K562 (cell line): ENCODE measurements at regions not wholly inside any gene's neighbourhood (a gene's known extent, or its start where the extent isn't known, plus 50 kb on each side); places are given as distances from the start of the nearest gene placed in this dataset.

Source experiments
- BACH1 ChIP-seq: fragments of 200-800 bp; sonication (Bioruptor generic); IDR thresholded peaks from 2 replicates; pipeline ENCODE4 v1.6.1; 2016; ENCODE audit warnings: missing genetic modification characterization, missing compliant biosample characterization
- CCAR2 ChIP-seq: fragments of 200-400 bp; formaldehyde crosslinking; IDR thresholded peaks from 2 replicates; pipeline ENCODE4 v1.6.1; 2017; ENCODE audit warnings: mild to moderate bottlenecking, low read depth, low read length
- GABPA ChIP-seq: fragments of 200-800 bp; sonication (Bioruptor generic); conservative IDR thresholded peaks from 2 replicates; pipeline ENCODE4 v1.6.1; 2016; ENCODE audit warnings: low read depth, missing genetic modification characterization, missing compliant biosample characterization
- GTF2A2 ChIP-seq: IDR thresholded peaks from 2 replicates; pipeline ENCODE4 v1.6.1; 2016; ENCODE audit warnings: mild to moderate bottlenecking, missing genetic modification characterization, missing compliant biosample characterization
- MTA1 ChIP-seq: fragments of 450-650 bp; IDR thresholded peaks from 2 replicates; pipeline ENCODE4 v1.6.1; 2017; ENCODE audit warnings: borderline replicate concordance
- MXI1 ChIP-seq: IDR thresholded peaks from 2 replicates; pipeline ENCODE4 v1.6.1; 2011; ENCODE audit warnings: low read depth, mild to moderate bottlenecking, improper control_type of control experiment, low read length
- NCOA6 ChIP-seq: fragments of 450-650 bp; IDR thresholded peaks from 2 replicates; pipeline ENCODE4 v1.6.1; 2017; ENCODE audit warnings: mild to moderate bottlenecking
- NCOR1 ChIP-seq: fragments of 450-650 bp; IDR thresholded peaks from 2 replicates; pipeline ENCODE4 v1.6.1; 2016; ENCODE audit warnings: mild to moderate bottlenecking, moderate library complexity
- PCBP2 ChIP-seq: fragments of 200-400 bp; formaldehyde crosslinking; IDR thresholded peaks from 2 replicates; pipeline ENCODE4 v1.6.1; 2018; ENCODE audit warnings: low read length, low read depth, mild to moderate bottlenecking, moderate library complexity; ENCODE audit not compliant: poor library complexity, severe bottlenecking
- TCF3 ChIP-seq: sonication (generic); formaldehyde crosslinking; IDR thresholded peaks from 2 replicates; pipeline ENCODE4 v1.4.0; 2020; ENCODE audit warnings: mild to moderate bottlenecking, missing genetic modification reagents
- XRCC5 ChIP-seq: fragments of 200-400 bp; formaldehyde crosslinking; IDR thresholded peaks from 2 replicates; pipeline ENCODE4 v1.6.1; 2017; ENCODE audit warnings: low read depth, mild to moderate bottlenecking, low read length
- ZC3H11A ChIP-seq: IDR thresholded peaks from 2 replicates; pipeline ENCODE4 v1.6.1; 2012; ENCODE audit warnings: low read depth, low read length, improper control_type of control experiment
- ZKSCAN3 ChIP-seq: fragments of 250-450 bp; sonication (Bioruptor Pico); IDR thresholded peaks from 2 replicates; pipeline ENCODE4 v1.4.0; 2020
- ZNF165 ChIP-seq: fragments of 250-450 bp; sonication (Bioruptor Pico); IDR thresholded peaks from 2 replicates; pipeline ENCODE4 v1.4.0; 2020; ENCODE audit warnings: borderline replicate concordance
- ZNF253 ChIP-seq: fragments of 250-450 bp; sonication (Bioruptor Pico); conservative IDR thresholded peaks from 2 replicates; pipeline ENCODE4 v1.6.1; 2021; ENCODE audit warnings: mild to moderate bottlenecking
- ZNF316 ChIP-seq: fragments of 450-650 bp; IDR thresholded peaks from 2 replicates; pipeline ENCODE4 v1.6.1; 2016
- TF ChIP-seq, protein P1 (sequence below): fragments of 250-450 bp; sonication (Bioruptor Pico); IDR thresholded peaks from 2 replicates; pipeline ENCODE4 v1.8.0; 2022; ENCODE audit warnings: moderate library complexity, mild to moderate bottlenecking, inconsistent platforms
- TF ChIP-seq, protein P2 (sequence below): fragments of 450-650 bp; formaldehyde crosslinking; IDR thresholded peaks from 2 replicates; pipeline ENCODE4 v1.4.0; 2020; ENCODE audit warnings: mild to moderate bottlenecking, moderate library complexity
- TF ChIP-seq, protein P3 (sequence below): IDR thresholded peaks from 3 replicates; pipeline ENCODE4 v1.6.1; 2011; ENCODE audit warnings: borderline replicate concordance, mild to moderate bottlenecking; ENCODE audit not compliant: insufficient read length, insufficient read depth
- TF ChIP-seq, protein P4 (sequence below): fragments of 450-650 bp; formaldehyde crosslinking; IDR thresholded peaks from 2 replicates; pipeline ENCODE4 v1.4.0; 2020; ENCODE audit warnings: mild to moderate bottlenecking, mixed read lengths
- TF ChIP-seq, protein P5 (sequence below): fragments of 250-450 bp; sonication (Bioruptor Pico); IDR thresholded peaks from 2 replicates; pipeline ENCODE4 v1.8.0; 2022; ENCODE audit warnings: moderate library complexity, mild to moderate bottlenecking, inconsistent platforms

DNA sequence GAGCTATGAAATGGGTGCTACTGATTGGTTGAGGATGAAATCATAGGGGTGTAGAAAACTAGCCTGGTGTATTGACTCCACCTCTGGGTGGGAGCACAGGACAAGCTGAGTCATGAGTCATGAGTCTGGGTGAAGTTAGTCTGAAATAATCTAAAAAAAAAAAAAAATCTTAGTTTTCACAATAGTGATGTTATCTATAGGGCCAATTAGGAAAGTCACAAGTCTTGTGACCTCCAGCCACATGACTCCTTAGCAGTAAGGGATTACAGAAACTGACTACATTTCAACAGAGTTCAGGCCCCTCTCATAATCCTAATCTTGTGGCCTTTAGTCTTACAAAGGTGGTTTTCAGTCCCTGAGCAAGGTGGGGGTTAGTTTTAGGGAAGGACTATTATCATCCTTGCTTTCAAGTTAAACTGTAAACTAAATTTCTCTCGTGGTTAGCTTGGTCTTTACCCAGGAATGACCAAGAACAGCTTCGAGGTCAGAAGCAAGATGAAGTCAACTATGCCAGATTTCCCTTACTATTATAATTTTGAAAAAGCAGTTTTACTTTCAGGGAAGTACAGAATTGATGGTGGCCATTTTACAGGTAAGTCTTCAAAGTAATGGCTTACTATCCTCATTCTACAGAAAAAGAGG, 338.0 kb upstream of the GYPC start (continued):
- TF ChIP-seq PCBP2: no peak
- TF ChIP-seq ZNF316: peak; percentile 55
- no peak for TF ChIP-seq GABPA (tag)
- TF ChIP-seq MTA1: no peak
- TF ChIP-seq XRCC5: no peak
- TF ChIP-seq, protein P1, sequence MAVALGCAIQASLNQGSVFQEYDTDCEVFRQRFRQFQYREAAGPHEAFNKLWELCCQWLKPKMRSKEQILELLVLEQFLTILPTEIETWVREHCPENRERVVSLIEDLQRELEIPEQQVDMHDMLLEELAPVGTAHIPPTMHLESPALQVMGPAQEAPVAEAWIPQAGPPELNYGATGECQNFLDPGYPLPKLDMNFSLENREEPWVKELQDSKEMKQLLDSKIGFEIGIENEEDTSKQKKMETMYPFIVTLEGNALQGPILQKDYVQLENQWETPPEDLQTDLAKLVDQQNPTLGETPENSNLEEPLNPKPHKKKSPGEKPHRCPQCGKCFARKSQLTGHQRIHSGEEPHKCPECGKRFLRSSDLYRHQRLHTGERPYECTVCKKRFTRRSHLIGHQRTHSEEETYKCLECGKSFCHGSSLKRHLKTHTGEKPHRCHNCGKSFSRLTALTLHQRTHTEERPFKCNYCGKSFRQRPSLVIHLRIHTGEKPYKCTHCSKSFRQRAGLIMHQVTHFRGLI (CRISPR knock-in tag): 0 out of 2 replicates have a peak, but pooled peaks have one; percentile 26
- TF ChIP-seq, protein P2, sequence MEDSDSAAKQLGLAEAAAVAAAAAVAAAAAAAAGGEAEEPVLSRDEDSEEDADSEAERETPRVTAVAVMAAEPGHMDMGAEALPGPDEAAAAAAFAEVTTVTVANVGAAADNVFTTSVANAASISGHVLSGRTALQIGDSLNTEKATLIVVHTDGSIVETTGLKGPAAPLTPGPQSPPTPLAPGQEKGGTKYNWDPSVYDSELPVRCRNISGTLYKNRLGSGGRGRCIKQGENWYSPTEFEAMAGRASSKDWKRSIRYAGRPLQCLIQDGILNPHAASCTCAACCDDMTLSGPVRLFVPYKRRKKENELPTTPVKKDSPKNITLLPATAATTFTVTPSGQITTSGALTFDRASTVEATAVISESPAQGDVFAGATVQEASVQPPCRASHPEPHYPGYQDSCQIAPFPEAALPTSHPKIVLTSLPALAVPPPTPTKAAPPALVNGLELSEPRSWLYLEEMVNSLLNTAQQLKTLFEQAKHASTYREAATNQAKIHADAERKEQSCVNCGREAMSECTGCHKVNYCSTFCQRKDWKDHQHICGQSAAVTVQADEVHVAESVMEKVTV (CRISPR knock-in tag): no peak
- peak; percentile 63; the same call in 1 of the 2 replicates for TF ChIP-seq BACH1 (tag)
- TF ChIP-seq, protein P3, sequence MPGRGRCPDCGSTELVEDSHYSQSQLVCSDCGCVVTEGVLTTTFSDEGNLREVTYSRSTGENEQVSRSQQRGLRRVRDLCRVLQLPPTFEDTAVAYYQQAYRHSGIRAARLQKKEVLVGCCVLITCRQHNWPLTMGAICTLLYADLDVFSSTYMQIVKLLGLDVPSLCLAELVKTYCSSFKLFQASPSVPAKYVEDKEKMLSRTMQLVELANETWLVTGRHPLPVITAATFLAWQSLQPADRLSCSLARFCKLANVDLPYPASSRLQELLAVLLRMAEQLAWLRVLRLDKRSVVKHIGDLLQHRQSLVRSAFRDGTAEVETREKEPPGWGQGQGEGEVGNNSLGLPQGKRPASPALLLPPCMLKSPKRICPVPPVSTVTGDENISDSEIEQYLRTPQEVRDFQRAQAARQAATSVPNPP: no peak
- TF ChIP-seq, protein P4, sequence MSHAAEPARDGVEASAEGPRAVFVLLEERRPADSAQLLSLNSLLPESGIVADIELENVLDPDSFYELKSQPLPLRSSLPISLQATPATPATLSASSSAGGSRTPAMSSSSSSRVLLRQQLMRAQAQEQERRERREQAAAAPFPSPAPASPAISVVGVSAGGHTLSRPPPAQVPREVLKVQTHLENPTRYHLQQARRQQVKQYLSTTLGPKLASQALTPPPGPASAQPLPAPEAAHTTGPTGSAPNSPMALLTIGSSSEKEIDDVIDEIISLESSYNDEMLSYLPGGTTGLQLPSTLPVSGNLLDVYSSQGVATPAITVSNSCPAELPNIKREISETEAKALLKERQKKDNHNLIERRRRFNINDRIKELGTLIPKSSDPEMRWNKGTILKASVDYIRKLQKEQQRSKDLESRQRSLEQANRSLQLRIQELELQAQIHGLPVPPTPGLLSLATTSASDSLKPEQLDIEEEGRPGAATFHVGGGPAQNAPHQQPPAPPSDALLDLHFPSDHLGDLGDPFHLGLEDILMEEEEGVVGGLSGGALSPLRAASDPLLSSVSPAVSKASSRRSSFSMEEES: peak; percentile 26; the same call in 1 of the 2 replicates
- TF ChIP-seq MXI1: no peak
- no peak for TF ChIP-seq CCAR2
- no peak for TF ChIP-seq NCOR1
- no peak for TF ChIP-seq NCOA6
- TF ChIP-seq TCF3: no peak
- no peak for TF ChIP-seq ZKSCAN3 (CRISPR knock-in tag)
- TF ChIP-seq, protein P5, sequence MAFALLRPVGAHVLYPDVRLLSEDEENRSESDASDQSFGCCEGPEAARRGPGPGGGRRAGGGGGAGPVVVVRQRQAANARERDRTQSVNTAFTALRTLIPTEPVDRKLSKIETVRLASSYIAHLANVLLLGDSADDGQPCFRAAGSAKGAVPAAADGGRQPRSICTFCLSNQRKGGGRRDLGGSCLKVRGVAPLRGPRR (CRISPR knock-in tag): no peak
- no peak for TF ChIP-seq ZNF253 (CRISPR knock-in tag)
- TF ChIP-seq ZC3H11A: no peak
- TF ChIP-seq ZNF165 (CRISPR knock-in tag): no peak
- no peak for TF ChIP-seq GTF2A2 (tag)
